Progenitor cell of endocrine pancreas (in vitro differentiated cells): ENCODE measurements at regions not wholly inside any gene's neighbourhood (a gene's known extent, or its start where the extent isn't known, plus 50 kb on each side); places are given as distances from the start of the nearest gene placed in this dataset.
"Not testable (repeated sequence)": the region's sequence is repeated elsewhere in the genome, so short reads cannot be mapped to it uniquely, and the experiment has no call there.

Experiments
- DNase-seq: peaks from one replicate; pipeline ENCODE4 v3.0.0; 2021; ENCODE audit warnings: low spot score; ENCODE audit not compliant: unreplicated experiment
- H3K27ac Mint-ChIP-seq: 2 replicates; pipeline ENCODE4 v1.8.0; 2021; ENCODE audit warnings: mild to moderate bottlenecking, moderate library complexity, mixed read lengths
- H3K27me3 Mint-ChIP-seq: 2 replicates; pipeline ENCODE4 v1.8.0; 2021; ENCODE audit warnings: mixed read lengths
- H3K36me3 Mint-ChIP-seq: 2 replicates; pipeline ENCODE4 v1.8.0; 2022; ENCODE audit warnings: mixed read lengths; ENCODE audit not compliant: insufficient read depth
- H3K4me1 Mint-ChIP-seq: 2 replicates; pipeline ENCODE4 v1.8.0; 2021; ENCODE audit warnings: low read depth, mixed read lengths
- H3K4me3 Mint-ChIP-seq: 2 replicates; pipeline ENCODE4 v1.8.0; 2021; ENCODE audit warnings: low read depth, mild to moderate bottlenecking, moderate library complexity, mixed read lengths
- H3K9me3 Mint-ChIP-seq: 2 replicates; pipeline ENCODE4 v1.8.0; 2021; ENCODE audit warnings: low read depth, mixed read lengths
- CTCF ChIP-seq: fragments of 200-600 bp; sonication (generic); IDR thresholded peaks from one replicate; pipeline ENCODE4 v1.5.0; 2021; ENCODE audit warnings: antibody characterized with exemption, mild to moderate bottlenecking; ENCODE audit not compliant: unreplicated experiment

- no peaks in the 10 kb centered on the region for H3K4me1 Mint-ChIP-seq
- H3K36me3 Mint-ChIP-seq: no peaks in the 10 kb centered on the region
- no peak for DNase-seq
- no peak overlapping the region for H3K27ac Mint-ChIP-seq
- no peak overlapping the region for H3K4me3 Mint-ChIP-seq
- no peaks in the 10 kb centered on the region for H3K27me3 Mint-ChIP-seq
- TF ChIP-seq CTCF: no peak
- H3K9me3 Mint-ChIP-seq: peaks cover 3% of the 10 kb centered on the region
These were observed 676.4 kb downstream of the SI start for GRCh38 chr3:164401923-164402322.

DNA sequence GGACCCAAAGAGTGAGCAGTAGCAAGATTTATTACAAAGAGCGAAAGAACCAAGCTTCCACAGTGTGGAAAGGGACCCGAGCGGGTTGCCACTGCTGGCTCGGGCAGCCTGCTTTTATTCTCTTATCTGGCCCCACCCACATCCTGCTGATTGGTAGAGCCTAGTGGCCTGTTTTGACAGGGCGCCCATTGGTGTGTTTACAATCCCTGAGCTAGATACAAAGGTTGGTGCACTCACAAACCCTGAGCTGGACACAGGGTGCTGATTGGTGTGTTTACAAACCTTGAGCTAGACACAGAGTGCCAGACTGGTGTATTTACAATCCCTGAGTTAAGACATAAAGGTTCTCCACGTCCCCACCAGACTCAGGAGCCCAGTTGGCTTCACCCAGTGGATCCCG is 676.9 kb downstream of the SI start:
- not testable (repeated sequence) for H3K4me1 Mint-ChIP-seq

GRCh38 chr3:164397462-164397861 is 680.8 kb downstream of the SI start:
- H3K4me1 Mint-ChIP-seq: peaks cover 6% of the 10 kb centered on the region
- no peaks in the 10 kb centered on the region for H3K27me3 Mint-ChIP-seq
- DNase-seq: no peak
- H3K36me3 Mint-ChIP-seq: no peaks in the 10 kb centered on the region
- no peak overlapping the region for H3K27ac Mint-ChIP-seq
- no peak overlapping the region for H3K4me3 Mint-ChIP-seq
- H3K9me3 Mint-ChIP-seq: peaks cover 3% of the 10 kb centered on the region
- no peak for TF ChIP-seq CTCF

More for the DNA sequence above, 676.9 kb downstream of the SI start:
- not testable (repeated sequence) for H3K9me3 Mint-ChIP-seq, H3K27ac Mint-ChIP-seq, H3K27me3 Mint-ChIP-seq, H3K4me3 Mint-ChIP-seq, DNase-seq, H3K36me3 Mint-ChIP-seq

DNA sequence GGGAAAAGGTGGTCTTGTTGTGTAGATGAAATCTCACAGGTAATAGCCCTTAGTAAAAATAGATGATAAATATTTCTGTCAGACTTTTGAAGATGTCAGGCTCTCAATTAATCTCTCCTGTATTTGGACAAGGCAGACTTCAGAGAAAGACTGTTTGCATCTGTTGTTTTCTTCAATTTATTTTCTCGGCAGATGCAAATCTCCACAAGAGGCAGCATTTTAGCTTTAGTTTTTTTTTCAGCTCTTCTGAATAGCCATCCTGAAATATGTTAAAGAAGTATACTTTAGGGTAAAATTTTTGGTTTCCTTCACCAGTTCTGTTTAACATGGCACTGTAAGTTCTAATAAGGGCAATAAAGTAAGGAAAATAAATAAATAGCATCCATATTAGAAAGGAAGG is 685.1 kb downstream of the SI start:
- H3K9me3 Mint-ChIP-seq: peaks cover 6% of the 10 kb centered on the region
- H3K4me3 Mint-ChIP-seq: no peak overlapping the region
- H3K27ac Mint-ChIP-seq: no peak overlapping the region
- peaks cover 14% of the 10 kb centered on the region for H3K4me1 Mint-ChIP-seq
- TF ChIP-seq CTCF: peak; percentile 17
- DNase-seq: no peak
- H3K27me3 Mint-ChIP-seq: no peaks in the 10 kb centered on the region
- H3K36me3 Mint-ChIP-seq: no peaks in the 10 kb centered on the region

DNA sequence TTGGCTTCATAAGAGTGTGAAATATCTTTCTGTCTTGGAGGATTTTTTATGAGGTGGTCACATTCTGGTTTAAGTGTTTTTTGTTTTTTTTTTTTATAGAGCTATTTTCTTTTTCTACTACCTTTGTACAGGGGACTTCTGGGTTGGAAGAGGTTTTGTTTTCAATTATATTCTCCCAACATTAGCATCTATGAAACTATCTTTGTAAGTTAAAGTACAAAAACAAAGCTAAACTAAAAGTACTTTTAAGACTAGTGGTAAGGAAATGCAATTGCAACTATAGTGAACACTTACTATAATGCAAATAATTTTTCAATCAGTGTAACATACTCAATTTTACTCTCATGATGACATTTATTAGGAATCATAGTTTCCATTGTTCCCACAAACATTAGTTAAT is 688.2 kb downstream of the SI start:
- peak; percentile 40 for TF ChIP-seq CTCF
- H3K36me3 Mint-ChIP-seq: no peaks in the 10 kb centered on the region
- no peak for DNase-seq
- H3K9me3 Mint-ChIP-seq: peaks cover 6% of the 10 kb centered on the region
- H3K27me3 Mint-ChIP-seq: no peaks in the 10 kb centered on the region
- no peak overlapping the region for H3K4me3 Mint-ChIP-seq
- peaks cover 14% of the 10 kb centered on the region for H3K4me1 Mint-ChIP-seq
- no peak overlapping the region for H3K27ac Mint-ChIP-seq

DNA sequence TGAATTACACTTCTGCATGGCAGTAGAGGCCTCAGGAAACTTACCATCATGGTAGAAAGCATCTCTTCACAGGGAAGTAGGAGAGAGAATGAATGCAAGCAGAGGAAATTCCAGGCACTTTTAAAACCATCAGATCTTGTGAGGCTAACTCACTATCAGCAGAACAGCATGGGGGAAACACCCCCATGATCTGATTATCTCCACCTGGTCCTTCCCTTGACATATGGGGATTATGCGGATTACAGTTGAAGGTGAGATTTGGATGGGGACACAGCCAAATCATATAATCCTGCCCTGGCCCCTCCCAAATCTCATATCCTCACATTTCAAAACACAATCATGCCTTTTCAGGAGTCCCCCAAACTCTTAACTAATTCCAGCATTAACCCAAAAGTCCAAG is 691.1 kb downstream of the SI start:
- Mint-ChIP-seq H3K36me3 (no peaks in the 10 kb centered on the region), H3K9me3 (peaks cover 6% of the 10 kb centered on the region), H3K27ac (no peak overlapping the region), H3K27me3 (no peaks in the 10 kb centered on the region), H3K4me1 (peaks cover 6% of the 10 kb centered on the region), H3K4me3 (no peak overlapping the region)
- TF ChIP-seq CTCF: no peak
- no peak for DNase-seq
